CD4-positive, alpha-beta T cell treated with Interleukin-6 for 4 hours (primary cell): ENCODE measurements at regions not wholly inside any gene's neighbourhood (a gene's known extent, or its start where the extent isn't known, plus 50 kb on each side); places are given as distances from the start of the nearest gene placed in this dataset.
"Not testable (repeated sequence)": the region's sequence is repeated elsewhere in the genome, so short reads cannot be mapped to it uniquely, and the experiment has no call there.

Experiments used
- DNase-seq: peaks from one replicate; pipeline ENCODE4 v3.0.0-alpha.2; 2020; ENCODE audit warnings: mixed read lengths

DNA sequence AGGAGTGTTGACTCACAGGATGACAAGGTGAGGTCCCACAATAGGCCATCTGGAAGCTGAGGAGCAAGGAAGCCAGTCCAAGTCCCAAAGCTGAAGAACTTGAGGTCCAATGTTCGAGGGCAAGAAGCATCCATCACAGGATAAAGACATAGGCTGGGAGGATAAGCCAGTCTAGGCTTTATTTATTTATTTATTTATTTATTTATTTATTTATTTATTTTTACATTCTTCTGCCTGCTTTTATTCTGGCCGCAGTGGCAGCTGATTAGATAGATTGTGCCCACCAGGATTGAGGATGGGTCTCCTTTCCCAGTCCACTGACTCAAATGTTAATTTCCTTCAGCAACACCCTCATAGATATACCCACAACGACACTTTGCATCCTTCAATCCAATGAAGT lies 472.2 kb upstream of the DPPA4 start:
- DNase-seq = no peak

DNA sequence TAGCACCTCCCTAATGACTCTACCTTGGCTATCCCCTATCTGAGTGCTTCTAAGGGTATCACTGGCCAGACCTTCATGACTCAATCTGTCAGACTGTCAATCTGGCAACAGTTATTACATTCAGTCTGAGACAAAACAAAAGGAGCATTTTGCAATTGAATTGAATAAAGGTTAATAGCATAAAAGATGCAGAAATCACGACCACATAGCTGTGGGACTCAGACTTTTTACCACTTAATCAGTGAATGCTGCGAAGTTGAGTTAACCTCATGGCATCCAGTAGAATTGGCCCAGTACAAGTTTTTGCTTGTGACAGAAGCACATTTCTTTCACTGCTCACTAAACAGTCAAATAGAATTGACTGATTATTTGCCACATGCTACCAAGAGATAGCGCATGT lies 480.7 kb upstream of the DPPA4 start:
- no peak for DNase-seq

DNA sequence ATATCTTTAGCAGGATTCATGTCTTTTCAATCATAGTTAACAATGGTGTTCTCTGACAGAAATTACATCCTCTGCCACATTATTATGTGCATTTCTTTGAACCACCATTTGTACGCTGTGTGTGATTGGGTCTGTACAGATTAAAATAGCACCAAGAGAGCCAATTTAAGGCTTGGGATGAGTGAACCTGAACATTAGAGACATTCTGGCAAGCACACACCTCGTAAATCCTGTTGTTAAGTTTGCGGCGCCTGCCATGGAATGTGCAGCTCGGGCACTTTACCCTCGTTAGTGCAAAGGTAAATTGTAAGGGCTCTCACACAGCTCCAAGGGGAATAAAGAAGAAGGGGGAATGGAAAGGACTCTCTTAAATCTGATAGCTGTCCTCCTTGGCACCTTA lies 482.4 kb upstream of the DPPA4 start:
- DNase-seq = no peak

DNA sequence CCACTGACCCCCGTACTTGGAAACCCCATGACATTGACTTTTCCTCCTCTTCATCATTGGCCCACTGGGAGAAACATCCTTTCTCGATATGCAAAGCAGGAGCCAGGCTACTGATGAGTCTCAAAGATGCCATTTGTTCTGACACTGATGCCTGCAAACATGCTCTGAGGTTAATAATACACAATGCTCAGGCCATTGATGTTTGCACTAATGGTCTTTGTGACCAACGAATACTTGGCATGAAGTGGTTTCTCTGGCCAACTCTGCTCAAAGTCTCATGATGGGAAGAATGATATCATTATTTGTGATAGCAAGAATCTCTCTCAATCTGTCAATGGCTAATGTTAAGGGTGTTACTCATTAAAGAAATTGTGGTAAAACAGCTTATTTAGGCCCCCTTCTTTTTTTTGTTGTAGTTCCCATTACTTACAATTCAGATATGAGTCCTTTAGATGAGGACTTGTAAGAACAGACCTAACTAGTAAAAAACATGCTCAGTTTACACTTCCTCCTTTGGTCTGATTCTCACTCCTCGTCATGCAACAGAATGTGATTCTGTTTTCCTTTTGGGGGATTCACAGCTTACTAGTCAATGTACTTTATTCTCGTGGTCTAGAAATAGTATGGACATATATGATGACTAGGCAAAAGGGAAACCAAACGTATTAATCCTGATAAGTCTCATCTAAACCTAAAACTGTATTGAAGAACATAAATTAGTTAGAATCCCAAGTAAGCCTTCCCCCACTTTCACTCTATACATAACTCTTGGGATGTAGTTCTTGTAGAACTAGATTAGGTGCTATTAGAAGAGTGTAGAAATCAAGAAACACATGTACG lies 488.8 kb upstream of the DPPA4 start:
- no peak for DNase-seq

DNA sequence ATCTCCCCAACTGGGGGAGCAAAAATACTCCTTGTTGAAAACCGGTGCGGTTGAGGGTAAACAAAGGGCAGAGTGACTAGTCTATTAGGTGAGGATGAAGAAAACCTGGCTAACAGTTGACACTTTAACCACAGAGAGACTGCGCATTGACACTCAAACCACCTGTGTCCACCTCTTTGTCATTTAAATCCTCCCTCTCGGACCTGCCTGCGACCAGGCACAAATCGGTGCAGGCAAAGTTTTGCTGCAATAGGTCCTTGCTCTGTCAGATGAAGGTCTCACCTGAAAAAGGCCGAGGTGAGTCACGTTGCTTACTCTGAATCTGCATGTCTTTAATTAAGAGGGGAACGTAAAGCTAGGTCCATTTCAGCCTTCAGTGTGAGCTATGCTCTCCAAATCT lies 494.1 kb upstream of the DPPA4 start:
- no peak for DNase-seq

DNA sequence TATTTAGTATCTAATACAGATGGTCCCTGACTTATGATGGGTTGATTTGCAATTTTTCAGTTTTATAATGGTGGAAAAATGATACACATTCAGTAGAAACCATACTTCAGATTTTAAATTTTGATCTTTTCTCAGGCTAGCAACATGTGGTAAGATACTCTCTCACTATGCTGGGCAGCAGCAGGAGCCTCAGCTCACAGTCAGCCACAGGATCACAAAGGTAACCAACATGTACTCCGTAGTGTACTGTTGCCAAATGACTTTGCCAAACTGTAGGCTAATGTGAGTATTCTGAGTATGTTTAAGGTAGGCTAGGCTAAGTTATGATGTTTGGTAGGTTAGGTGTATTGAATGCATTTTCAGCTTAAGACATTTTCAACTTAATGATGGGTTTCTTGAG lies 498.6 kb upstream of the DPPA4 start:
- DNase-seq = no peak

DNA sequence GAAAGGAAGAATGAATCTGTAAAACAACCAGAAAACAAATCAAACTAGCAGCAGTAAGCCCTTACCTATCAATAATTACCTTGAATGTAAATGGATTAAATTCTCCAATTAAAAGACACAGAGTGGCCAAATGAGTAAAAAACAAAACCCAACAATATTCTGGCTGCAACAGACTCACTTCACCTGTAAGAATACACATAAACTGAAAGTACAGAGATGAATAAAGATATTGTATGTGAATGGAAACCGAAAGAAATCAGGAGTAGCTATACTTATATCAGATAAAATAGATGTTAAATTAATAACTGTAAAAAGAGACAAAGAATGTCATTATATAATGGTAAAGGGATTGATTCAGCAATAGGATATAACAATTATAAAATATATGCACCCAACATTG lies 514.5 kb upstream of the DPPA4 start:
- DNase-seq = no peak

DNA sequence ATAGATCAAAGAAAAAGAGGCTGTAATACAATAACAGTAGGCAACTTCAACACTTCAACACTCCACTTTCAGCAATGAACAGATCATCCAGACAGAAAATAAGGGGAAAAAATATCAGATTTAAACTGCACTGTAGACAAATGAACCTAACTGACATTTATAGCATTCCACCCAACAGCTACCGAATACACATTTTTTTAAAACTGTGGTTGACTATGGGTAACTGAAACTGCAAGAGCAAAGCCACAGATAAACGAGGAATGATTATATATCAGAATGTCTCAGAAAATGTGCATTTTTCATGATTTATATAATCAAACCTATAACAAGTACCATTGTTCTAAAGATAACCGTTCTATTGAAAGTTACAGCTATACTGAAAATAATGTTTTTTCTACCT lies 514.9 kb upstream of the DPPA4 start:
- DNase-seq = no peak

DNA sequence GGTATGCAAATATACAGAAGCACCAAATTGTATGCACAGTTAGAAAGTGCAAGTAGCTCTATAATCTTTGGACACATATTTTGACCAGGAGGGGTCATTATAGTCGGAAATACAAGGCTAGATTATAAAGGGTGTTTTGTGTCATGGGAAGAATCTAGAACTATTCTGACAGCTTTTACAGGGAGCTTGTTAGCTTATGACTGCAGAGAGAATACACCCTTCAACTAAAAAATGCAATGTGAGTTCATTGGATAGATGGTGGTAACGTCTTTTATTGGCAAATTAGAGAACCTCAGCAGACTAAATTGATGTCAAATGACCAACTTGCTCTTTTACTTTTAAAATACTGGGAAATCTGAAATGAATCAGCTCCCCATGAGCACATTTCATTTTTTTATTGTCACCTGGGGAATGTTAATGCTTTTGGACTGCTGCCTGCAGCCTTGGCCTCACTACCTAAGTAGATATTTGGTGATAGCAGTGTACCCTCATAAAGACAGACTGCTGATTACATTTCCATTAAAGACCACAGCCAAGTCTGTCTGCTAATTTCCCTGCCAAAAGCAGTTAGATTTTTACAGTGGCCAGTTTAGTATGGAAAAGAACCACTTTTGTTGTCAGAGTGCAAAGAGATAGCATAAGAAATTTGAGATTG lies 515.9 kb upstream of the DPPA4 start:
- DNase-seq = no peak

DNA sequence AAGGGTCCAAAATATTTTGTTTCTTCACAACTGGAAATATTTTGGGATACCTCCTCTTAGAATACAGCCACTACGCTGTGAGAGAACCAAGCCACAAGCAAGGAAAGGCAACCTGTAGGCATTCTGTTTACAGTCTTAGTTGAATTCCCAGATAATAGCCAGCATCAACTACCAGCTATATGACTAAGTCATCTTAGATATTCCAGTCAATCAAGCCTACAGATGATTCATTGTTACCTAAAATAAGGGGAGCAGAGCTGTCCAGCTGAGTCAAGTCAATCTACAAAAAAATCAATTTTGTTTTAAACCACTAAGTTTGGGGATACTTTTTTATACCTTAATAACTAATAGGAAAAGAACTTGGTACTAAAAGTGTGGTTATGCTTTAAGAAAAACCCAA lies 526.4 kb upstream of the DPPA4 start:
- no peak for DNase-seq

DNA sequence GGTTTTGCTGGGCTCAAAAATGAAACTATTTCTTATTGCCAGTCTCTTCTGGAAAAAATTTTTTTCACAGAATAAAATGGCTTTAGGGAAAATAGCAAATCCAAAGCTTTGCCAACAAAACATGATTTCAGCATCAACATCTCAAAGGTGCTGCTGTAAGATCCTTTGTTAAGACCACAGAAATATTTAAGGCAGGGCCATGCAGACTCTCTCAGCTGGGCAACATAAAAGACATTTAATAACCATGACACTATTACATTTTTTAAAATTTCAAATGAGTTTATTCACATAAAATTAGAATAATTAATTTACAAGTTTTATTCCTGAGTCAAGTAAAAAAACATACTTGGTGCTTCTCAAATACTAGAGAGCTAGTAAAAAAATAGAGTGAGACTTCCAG lies 527.1 kb upstream of the DPPA4 start:
- no peak for DNase-seq

DNA sequence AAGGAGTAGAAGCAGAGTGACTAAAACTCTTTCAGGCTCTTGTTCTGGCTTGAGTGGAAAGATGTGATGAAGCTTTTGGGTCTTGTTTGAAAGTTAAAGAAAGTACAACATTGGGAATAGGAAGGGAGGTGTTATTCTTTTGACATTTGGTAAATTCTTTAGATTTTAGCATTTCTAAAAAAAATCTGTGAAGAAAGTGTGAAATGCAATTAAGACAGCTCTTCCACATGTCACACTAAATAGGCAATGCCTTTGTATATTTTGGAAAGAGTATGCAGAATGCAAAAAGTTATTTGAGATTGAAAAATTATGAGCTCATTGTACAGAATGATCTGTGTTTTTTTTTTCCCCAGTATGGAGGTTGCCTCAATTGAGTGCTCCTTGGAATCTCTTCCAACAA lies 532.2 kb upstream of the DPPA4 start:
- no peak for DNase-seq

DNA sequence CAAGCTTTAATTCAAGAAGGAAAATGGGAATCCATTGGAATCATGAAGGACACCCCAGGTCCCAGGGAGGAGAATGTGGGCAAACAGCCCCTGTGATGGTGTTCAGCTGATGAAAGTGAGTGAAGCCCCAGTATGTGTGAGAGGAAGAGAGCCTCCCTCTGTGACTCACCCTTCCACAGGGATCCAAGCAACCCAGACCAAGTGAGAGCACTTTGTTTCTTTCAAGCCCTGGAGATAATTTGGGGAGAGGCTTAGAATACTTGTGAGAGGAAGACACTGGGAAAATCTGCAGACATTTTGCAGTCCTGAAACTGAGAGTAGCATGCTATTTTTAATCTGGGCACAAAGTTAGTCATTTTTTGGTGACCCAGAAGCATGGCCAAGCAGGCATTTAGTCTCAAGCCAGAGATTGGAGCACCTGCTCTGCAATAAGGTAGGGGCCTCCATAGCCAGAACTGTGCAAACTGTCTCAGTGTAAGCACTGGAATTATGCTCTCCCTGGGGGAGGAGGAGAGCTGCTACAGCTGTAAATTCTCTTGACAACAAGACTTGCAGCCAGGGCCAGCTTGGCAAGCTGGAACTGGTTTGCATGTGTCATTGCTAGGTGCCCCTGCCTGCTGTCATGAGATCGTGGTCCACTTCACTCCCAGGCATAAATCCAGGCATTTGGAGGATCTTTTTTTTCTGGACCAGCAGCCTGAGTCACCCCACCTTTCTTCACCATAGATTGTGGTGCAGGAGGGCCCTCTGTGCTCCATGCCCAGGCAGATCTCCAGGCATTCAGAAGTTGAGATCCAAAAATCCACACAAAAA lies 537.8 kb upstream of the DPPA4 start:
- DNase-seq = no peak

DNA sequence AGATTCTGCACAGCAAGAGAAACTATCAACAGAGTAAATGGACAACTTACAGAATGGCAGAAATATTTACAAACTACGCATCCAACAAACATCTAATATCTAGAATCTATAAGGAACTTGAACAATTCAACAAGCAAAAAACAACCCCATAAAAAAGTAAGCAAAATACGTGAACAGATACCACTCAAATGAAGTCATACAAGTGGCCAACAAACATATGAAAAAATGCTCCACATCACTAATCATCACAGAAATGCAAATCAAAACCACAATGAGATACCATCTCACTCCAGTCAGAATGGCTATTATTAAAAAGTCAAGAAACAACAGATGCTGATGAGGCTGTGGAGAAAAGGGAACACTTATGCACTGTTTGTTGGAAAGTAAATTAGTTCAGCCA lies 540.3 kb upstream of the DPPA4 start:
- DNase-seq = not testable (repeated sequence)

DNA sequence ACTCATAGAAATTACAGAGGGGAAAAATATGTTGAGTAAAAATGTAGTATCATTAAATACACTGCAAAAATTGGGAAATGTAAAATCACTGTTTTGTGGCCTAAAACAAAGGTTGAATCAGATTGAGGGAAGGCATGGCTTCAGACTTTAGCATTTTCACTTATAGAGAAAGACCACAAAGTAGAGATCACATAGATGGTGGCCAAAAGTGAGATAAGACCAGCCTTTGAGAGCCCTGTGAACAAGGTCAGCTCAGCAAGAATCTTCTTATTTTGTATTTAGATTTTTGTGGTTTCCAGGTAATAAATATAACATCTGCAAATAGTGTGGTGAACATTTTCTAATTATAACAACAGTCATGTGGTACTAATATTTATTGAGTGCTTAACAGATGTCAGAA lies 544.8 kb upstream of the DPPA4 start:
- DNase-seq = no peak

DNA sequence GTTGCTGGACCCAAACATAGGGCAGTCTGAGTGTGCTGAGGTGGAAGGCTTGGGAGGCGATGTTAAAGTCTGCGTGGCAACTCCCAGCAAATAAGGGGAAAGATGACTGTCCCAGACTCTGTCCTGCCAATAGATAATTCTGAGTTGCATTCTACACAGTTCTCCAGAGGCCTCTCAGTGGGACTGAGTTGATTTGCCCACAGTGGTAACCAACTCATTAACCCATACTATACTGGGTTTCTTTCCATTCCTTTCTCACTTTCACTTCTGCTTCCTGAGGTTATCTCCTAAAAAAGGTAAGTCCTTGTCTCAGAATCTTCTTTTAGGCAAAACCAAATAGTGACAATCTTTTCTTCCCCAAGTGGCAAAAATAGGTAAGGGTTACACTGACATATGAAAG lies 549.9 kb upstream of the DPPA4 start:
- DNase-seq = no peak

DNA sequence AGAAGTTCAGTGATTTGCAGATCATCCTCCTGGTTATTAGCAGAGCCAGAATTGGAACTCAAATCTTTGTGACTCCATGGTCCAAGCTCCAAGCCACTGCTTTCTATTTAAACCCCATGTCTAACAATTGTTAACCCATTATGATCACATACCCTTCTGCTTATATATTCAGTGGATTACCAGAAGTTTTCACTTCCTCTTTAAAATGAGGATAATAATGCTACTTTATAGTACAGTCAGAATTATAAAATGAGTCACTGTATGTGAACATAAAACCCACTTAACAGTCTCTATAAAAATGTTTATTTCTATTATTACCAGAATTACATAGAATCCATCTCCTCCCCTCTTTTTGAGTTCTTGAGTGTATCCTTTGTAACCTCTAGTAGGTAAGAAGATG lies 550.7 kb upstream of the DPPA4 start:
- no peak for DNase-seq

DNA sequence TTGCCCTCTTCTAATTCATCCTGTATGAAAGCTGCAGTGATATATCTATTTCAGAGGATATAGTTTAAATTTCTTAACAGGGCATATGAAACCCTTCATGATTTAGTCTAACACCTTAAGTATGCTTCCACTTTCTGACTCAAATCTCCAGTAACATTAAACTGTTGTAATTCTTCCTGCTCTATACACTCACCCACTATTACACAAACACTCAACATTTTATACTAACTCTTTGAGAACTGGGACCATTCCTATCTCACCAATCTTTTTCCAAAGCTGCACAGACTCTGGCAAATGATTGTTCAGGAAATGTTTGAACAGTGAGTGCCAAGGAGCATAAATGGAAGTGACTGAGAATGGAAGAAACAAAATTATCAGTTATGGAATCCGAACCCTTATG lies 560.4 kb upstream of the DPPA4 start:
- no peak for DNase-seq

DNA sequence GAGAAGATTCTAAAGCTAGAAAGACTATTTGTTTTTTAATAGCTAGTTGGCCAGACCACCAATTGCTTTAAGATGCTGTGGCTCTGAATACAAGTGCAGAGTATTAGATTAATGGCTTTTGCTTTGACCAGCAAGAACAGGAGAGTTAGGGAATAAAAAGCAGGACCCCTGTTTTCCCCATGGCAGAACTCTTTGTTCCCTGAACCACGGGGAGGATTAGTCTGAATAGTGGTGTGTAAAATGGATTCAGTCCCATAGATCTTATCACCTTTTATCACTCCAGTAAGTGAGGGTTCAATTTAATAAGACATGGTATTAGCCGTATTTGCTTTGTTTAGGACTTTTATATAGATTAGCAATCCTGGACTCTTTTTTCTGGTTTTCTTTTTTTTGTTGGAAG lies 562.6 kb upstream of the DPPA4 start:
- no peak for DNase-seq

DNA sequence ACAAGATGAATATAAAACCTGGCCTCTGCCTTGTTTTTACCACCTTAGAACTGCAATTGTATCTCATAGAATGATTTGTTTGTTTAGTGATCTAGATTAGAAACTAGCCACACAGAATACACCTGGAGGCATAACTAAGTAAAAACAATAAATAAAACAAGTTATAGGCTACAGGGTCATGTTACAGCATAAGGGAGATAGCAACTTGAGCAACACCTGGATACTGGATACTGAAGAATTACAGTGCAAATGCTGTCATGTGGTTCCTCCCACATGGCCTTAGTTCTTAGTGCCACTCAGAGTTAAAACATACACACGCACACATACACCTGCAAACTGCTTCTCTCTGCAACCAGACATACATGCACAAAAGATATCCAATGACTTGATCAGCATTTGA lies 563.4 kb upstream of the DPPA4 start:
- DNase-seq = no peak

DNA sequence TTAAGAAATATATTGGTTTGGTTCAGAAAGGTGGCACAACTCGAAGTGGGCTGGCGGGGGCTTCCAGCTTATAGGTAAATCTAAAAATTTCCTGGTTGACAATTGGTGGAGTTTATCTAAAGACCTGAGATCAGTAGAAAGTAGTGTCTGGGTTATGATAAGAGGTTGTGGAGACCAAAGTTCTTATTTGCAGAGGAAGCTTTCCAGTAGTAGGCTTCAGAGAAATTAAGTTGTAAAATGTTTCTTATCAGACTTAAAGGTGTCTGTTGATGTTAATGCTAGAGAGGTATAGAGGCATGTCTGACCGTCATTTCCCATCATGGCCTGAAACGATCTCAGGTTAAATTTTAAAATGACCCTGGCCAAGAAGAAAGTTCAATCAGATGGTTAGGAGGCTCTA lies 565.2 kb upstream of the DPPA4 start:
- DNase-seq = no peak

DNA sequence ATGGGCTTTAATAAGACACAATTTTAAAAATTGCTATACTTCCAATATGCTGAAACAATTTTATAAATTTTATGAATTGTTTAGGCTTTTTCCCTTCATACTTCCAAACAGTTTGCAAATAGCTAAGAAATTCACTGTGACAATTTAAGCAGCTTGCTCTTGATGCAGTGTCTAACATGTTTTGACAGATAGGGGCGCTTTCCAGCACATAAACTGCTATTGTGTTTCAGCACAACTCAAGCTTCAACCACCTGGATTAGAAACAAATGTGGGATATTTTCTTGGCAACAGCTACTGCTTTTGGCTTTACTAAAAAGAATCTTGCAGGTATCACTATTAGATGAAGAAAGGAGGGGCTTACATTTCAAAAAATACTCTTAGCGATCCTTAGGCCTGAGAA lies 565.8 kb upstream of the DPPA4 start:
- DNase-seq = no peak

DNA sequence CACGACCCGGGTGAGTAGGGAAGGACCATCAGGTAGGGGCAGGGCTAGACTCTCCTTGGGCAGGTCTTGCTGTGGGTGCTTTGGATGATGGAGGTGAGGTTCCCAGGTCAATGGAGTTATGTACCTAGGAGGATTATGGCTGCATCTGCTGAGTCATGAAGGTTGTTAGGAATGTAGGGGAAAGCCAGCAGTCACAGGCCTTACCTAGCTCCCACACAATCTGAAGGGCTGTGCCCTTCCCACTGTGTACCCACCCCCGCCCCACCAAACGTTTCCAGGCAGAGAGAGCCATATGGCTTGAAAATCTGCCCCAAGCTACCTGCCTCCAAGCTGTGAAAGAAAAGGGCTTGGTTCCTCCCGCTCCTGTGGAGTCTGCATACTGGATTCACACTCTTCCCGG lies 573.4 kb upstream of the DPPA4 start:
- no peak for DNase-seq

DNA sequence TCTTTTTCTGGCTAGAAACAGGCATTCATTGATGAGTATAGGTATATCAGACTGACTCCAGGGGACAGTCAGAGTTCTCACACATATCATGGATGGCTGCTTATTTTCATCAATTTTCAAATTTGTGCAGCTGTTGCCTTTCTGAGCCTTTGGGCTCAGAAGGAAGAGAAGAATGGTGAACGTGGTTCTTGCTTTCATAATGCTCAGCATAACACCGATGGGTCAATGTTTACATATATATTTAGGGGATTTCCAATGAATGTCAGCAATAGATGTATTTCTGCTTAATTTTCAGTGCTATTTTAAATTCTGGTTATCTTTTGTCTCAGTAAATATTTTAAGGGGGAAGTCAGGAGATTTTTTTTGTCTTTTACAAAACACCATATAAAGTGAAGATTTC lies 581.4 kb upstream of the DPPA4 start:
- DNase-seq = no peak
